Psoas muscle (tissue), 7 donors: ENCODE measurements at regions not wholly inside any gene's neighbourhood (a gene's known extent, or its start where the extent isn't known, plus 50 kb on each side); places are given as distances from the start of the nearest gene placed in this dataset.

Source experiments
- ATAC-seq, 4 donors: fragments of 200-7000 bp; cut with Tn5 transposase; one replicate each; pipeline ENCODE4 v1.9.1; 2020; ENCODE audit warnings: moderate library complexity in 3 of 4, mild to moderate bottlenecking in 2 of 4
- DNase-seq, 2 donors: peaks; one replicate each; pipeline ENCODE4 v3.0.0-alpha.2; 2020
- H3K27ac ChIP-seq: fragments of 200-600 bp; one replicate; pipeline ENCODE4 v1.8.0; 2022
- H3K27me3 ChIP-seq, 3 donors: fragments of 200-600 bp in 1 of 3; one replicate each; pipeline versions ENCODE4 v1.6.1 to v1.8.0; 2013 to 2022; ENCODE audit warnings: low read length in 2 of 3, mild to moderate bottlenecking in 2 of 3, moderate library complexity in 1 of 3; ENCODE audit not compliant: insufficient read depth in 3 of 3
- H3K36me3 ChIP-seq, 2 donors: fragments of 200-600 bp in 1 of 2; one replicate each; pipeline versions ENCODE4 v1.6.1 to v1.8.0; 2013 to 2022; ENCODE audit warnings: low read depth in 1 of 2, mild to moderate bottlenecking in 1 of 2, moderate library complexity in 1 of 2; ENCODE audit not compliant: insufficient read depth in 1 of 2
- H3K4me1 ChIP-seq: fragments of 200-600 bp; one replicate; pipeline ENCODE4 v1.8.0; 2022
- H3K4me3 ChIP-seq: fragments of 200-600 bp; one replicate; pipeline ENCODE4 v1.8.0; 2022; ENCODE audit warnings: mild to moderate bottlenecking
- H3K9me3 ChIP-seq: fragments of 200-600 bp; one replicate; pipeline ENCODE4 v1.8.0; 2022
- CTCF ChIP-seq: fragments of 200-600 bp; IDR thresholded peaks from one replicate; pipeline ENCODE4 v1.8.0; 2022; ENCODE audit warnings: antibody characterized with exemption
- WGBS, 3 donors: extraction: QIAGEN DNeasy Blood & Tissue Kit; methylation state at CpG; one replicate each; pipeline versions ENCODE4 v1.1.6 to v1.1.7; 2013; 5-methylcytosine and 5-hydroxymethylcytosine counted together
- intact Hi-C, 2 donors: fragments of 100-400 bp; cut with DNase I; formaldehyde crosslinking; loops; one replicate each; pipeline versions ENCODE4 v1.11.0 to v1.14.2; 2022
- donor health status: healthy with polysubstance abuse.
- donor health status: DM: no; HTN: no; CAD: no; lungs with moderate emphysema.
- donor health status: Bipolar disorder and iron deficiency.
- donor health status: healthy.
- donor health status: DM: yes; HTN: yes; CAD: no.
- donor health status: DM: no; HTN: no; CAD: no.
- donor health status: DM: yes; HTN: yes; CAD: no.

- Histone ChIP-seq H3K9me3 (no peaks in the 10 kb centered on the region), H3K36me3 (no peaks in the 10 kb centered on the region), H3K4me3 (no peak overlapping the region), H3K27me3 (no peaks in the 10 kb centered on the region), H3K4me1 (no peaks in the 10 kb centered on the region), H3K27ac (no peak overlapping the region)
- intact Hi-C loops = no loop called here
- ATAC-seq (no peak), DNase-seq (no peak)
- 43 to 50% (median 46%) methylated on average over 2 of the region's 2 CpGs for WGBS, 3 donors
- no peak for TF ChIP-seq CTCF
Measured at GRCh38 chr12:105861227-105861626, 277.5 kb downstream of the NUAK1 start.

GRCh38 chr12:105862163-105862821 lies 276.5 kb downstream of the NUAK1 start:
- H3K4me1 ChIP-seq = no peaks in the 10 kb centered on the region
- H3K36me3 ChIP-seq = no peaks in the 10 kb centered on the region
- H3K4me3 ChIP-seq = no peak overlapping the region
- ATAC-seq (no peak), DNase-seq (no peak)
- intact Hi-C loops = no loop called here
- H3K27me3 ChIP-seq = no peaks in the 10 kb centered on the region
- no peak overlapping the region for H3K27ac ChIP-seq
- 88 to 93% (median 90%) methylated on average over 10 of the region's 10 CpGs for WGBS, 3 donors
- no peak for TF ChIP-seq CTCF
- no peaks in the 10 kb centered on the region for H3K9me3 ChIP-seq

- 73 to 77% (median 76%) methylated on average over 4 of the region's 4 CpGs for WGBS, 3 donors
- H3K4me1 ChIP-seq = no peaks in the 10 kb centered on the region
- ATAC-seq = no peak
- H3K27ac ChIP-seq = no peak overlapping the region
- DNase-seq = no peak
- intact Hi-C loops = no loop called here
- no peak for TF ChIP-seq CTCF
- H3K36me3 ChIP-seq = no peaks in the 10 kb centered on the region
- no peaks in the 10 kb centered on the region for H3K27me3 ChIP-seq
- H3K4me3 ChIP-seq = no peak overlapping the region
- H3K9me3 ChIP-seq = no peaks in the 10 kb centered on the region
Measured at GRCh38 chr12:105864316-105864715, 274.4 kb downstream of the NUAK1 start.

- Histone ChIP-seq H3K27me3 (no peaks in the 10 kb centered on the region), H3K4me1 (no peaks in the 10 kb centered on the region), H3K27ac (no peak overlapping the region), H3K9me3 (no peaks in the 10 kb centered on the region), H3K4me3 (no peak overlapping the region), H3K36me3 (no peaks in the 10 kb centered on the region)
- no peak for TF ChIP-seq CTCF
- WGBS, 3 donors = 77 to 81% (median 79%) methylated on average over 2 of the region's 2 CpGs
- ATAC-seq (no peak), DNase-seq (no peak)
- intact Hi-C loops = no loop called here
Measured at GRCh38 chr12:105864901-105865300, 273.9 kb downstream of the NUAK1 start.

- no peaks in the 10 kb centered on the region for H3K9me3 ChIP-seq
- H3K4me1 ChIP-seq = no peaks in the 10 kb centered on the region
- DNase-seq (no peak), ATAC-seq (no peak)
- intact Hi-C loops = no loop called here
- no peaks in the 10 kb centered on the region for H3K27me3 ChIP-seq
- 89 to 97% (median 89%) methylated on average over 6 of the region's 6 CpGs for whole genome bisulfite sequencing, 3 donors
- TF ChIP-seq CTCF = no peak
- H3K4me3 ChIP-seq = no peak overlapping the region
- H3K36me3 ChIP-seq = no peaks in the 10 kb centered on the region
- H3K27ac ChIP-seq = no peak overlapping the region
Measured at GRCh38 chr12:105865886-105866285, 272.9 kb downstream of the NUAK1 start.
